Endothelial cell of umbilical vein (primary cell): ENCODE measurements at regions not wholly inside any gene's neighbourhood (a gene's known extent, or its start where the extent isn't known, plus 50 kb on each side); places are given as distances from the start of the nearest gene placed in this dataset.

Experiments
- BruUV-seq: library from RNA; stranded (reverse); fragments of 400-500 nt; replicated peaks from 2 replicates; lab custom pipeline; 2021; lab: Mats Ljungman, UMichigan
- CTCF ChIA-PET: fragments of 300-600, 350-600 bp; sonication (Branson Sonifier 250); formaldehyde crosslinking; loops from one replicate; lab custom pipeline; 2021; ENCODE audit warnings: antibody characterized with exemption, inconsistent platforms; lab: Charles Lee
- POLR2A ChIA-PET: fragments of 300-600, 350-600 bp; sonication (Branson Sonifier 250); formaldehyde crosslinking; loops from one replicate; lab custom pipeline; 2021; ENCODE audit warnings: antibody characterized with exemption, inconsistent platforms; lab: Charles Lee
- DNase-seq: peaks from one replicate; pipeline ENCODE4 v3.0.0-alpha.2; 2011; ENCODE audit warnings: low read depth, low spot score
- FAIRE-seq: peaks from 2 replicates; lab custom pipeline; 2011; peaks lifted over from hg19 to GRCh38; lab: Jason Lieb, UNC
- H2AFZ ChIP-seq: 2 replicates; pipeline ENCODE4 v1.6.0; 2012; ENCODE audit warnings: low read depth, low read length, control low read depth, inconsistent platforms
- H3K27ac ChIP-seq: 2 replicates; pipeline ENCODE4 v1.5.1; 2011; ENCODE audit warnings: low read depth, mild to moderate bottlenecking, control low read depth, low read length, moderate library complexity; ENCODE audit not compliant: insufficient read depth
- H3K27me3 ChIP-seq, 2 experiments: 2 replicates each; pipeline versions ENCODE4 v1.6.0 to v1.6.1; 2011; ENCODE audit warnings: low read length in 2 of 2, mixed read lengths in 1 of 2; ENCODE audit not compliant: control insufficient read depth in 2 of 2, insufficient read depth in 2 of 2
- H3K36me3 ChIP-seq, 2 experiments: 2 replicates in 1 of 2; 3 replicates in 1 of 2; pipeline ENCODE4 v1.5.1; 2011; ENCODE audit warnings: low read length in 2 of 2, mild to moderate bottlenecking in 1 of 2, moderate library complexity in 1 of 2; ENCODE audit not compliant: control insufficient read depth in 2 of 2, insufficient read depth in 2 of 2; ENCODE audit errors: extremely low read depth in 1 of 2
- H3K4me1 ChIP-seq: 3 replicates; pipeline ENCODE4 v1.5.1; 2011; ENCODE audit warnings: mild to moderate bottlenecking, low read length; ENCODE audit not compliant: control insufficient read depth, insufficient read depth; ENCODE audit errors: extremely low read depth
- H3K4me2 ChIP-seq: 2 replicates; pipeline ENCODE4 v1.6.1; 2011; ENCODE audit warnings: low read length, control low read depth, mixed read lengths; ENCODE audit not compliant: insufficient read depth
- H3K4me3 ChIP-seq, 3 experiments: fragments of 200-600 bp in 1 of 3; sonication (generic), shearing (Covaris generic) in 1 of 3; replicated peaks in 1 of 3; 2 replicates each; pipeline ENCODE4 v1.5.1; 2011 to 2016; ENCODE audit warnings: control low read depth in 3 of 3, low read length in 3 of 3, mild to moderate bottlenecking in 2 of 3, inconsistent platforms in 1 of 3, low read depth in 1 of 3, moderate library complexity in 1 of 3; ENCODE audit not compliant: insufficient read depth in 1 of 3
- H3K79me2 ChIP-seq: 2 replicates; pipeline ENCODE4 v1.6.0; 2012; ENCODE audit warnings: low read length, inconsistent platforms; ENCODE audit not compliant: control insufficient read depth, insufficient read depth
- H3K9ac ChIP-seq: replicated peaks from 2 replicates; pipeline ENCODE3; 2011; ENCODE audit warnings: low read length, control low read depth; ENCODE audit not compliant: insufficient read depth; ENCODE audit errors: extremely low read depth
- H3K9me1 ChIP-seq: replicated peaks from 3 replicates; pipeline ENCODE4 v1.6.0; 2011; ENCODE audit warnings: mild to moderate bottlenecking, low read length; ENCODE audit not compliant: control insufficient read depth, insufficient read depth; ENCODE audit errors: extremely low read depth
- H3K9me3 ChIP-seq: replicated peaks from 2 replicates; pipeline ENCODE4 v1.5.1; 2012; ENCODE audit warnings: low read length, inconsistent platforms; ENCODE audit not compliant: control insufficient read depth, insufficient read depth
- H4K20me1 ChIP-seq: replicated peaks from 2 replicates; pipeline ENCODE3; 2011; ENCODE audit warnings: mild to moderate bottlenecking, low read length; ENCODE audit not compliant: control insufficient read depth, insufficient read depth; ENCODE audit errors: extremely low read depth
- EZH2 ChIP-seq: IDR thresholded peaks from 2 replicates; pipeline ENCODE4 v1.6.1; 2012; ENCODE audit warnings: borderline replicate concordance, low read depth, mild to moderate bottlenecking, moderate library complexity, low read length, inconsistent platforms; ENCODE audit not compliant: severe bottlenecking
- FOS ChIP-seq: IDR thresholded peaks from 2 replicates; pipeline ENCODE4 v1.6.1; 2011; ENCODE audit warnings: mild to moderate bottlenecking, low read length, moderate library complexity, borderline replicate concordance; ENCODE audit not compliant: insufficient read depth
- GATA2 ChIP-seq: IDR thresholded peaks from 2 replicates; pipeline ENCODE4 v1.7.0; 2011; ENCODE audit warnings: low read depth, mild to moderate bottlenecking, moderate library complexity, mixed read lengths, low read length; ENCODE audit not compliant: insufficient read length, insufficient read depth
- JUN ChIP-seq: IDR thresholded peaks from 2 replicates; pipeline ENCODE4 v1.6.1; 2011; ENCODE audit warnings: borderline replicate concordance, low read depth; ENCODE audit not compliant: insufficient read length, insufficient read depth
- MYC ChIP-seq: IDR thresholded peaks from one replicate; pipeline ENCODE4 v1.6.1; 2011; ENCODE audit warnings: mild to moderate bottlenecking, low read depth, low read length
- POLR2A ChIP-seq: IDR thresholded peaks from 2 replicates; pipeline ENCODE4 v1.6.1; 2012; ENCODE audit warnings: low read depth, mild to moderate bottlenecking, control low read depth, low read length
- POLR2AphosphoS5 ChIP-seq: IDR thresholded peaks from 2 replicates; pipeline ENCODE4 v1.6.1; 2012; ENCODE audit warnings: low read depth, mild to moderate bottlenecking, control low read depth, low read length, moderate library complexity; ENCODE audit not compliant: insufficient read depth
- dilution Hi-C: fragments of 300-500 bp; cut with MboI; formaldehyde crosslinking; loops from one replicate; pipeline ENCODE4 v1.15.0; 2019; ENCODE audit warnings: low sequenced_read_pairs; ENCODE audit not compliant: extremely low pct_ligation_motif_present
- intact Hi-C: fragments of 100-400 bp; cut with micrococcal nuclease; formaldehyde crosslinking; loops from one replicate; pipeline ENCODE4 v1.10.0; 2022
- TF ChIP-seq, protein P1 (sequence below), 2 donors: IDR thresholded peaks; 1 replicate in 1 of 2; 2 replicates in 1 of 2; pipeline ENCODE4 v1.5.1; 2011; ENCODE audit warnings: low read length in 2 of 2, mild to moderate bottlenecking in 2 of 2, moderate library complexity in 2 of 2, control low read depth in 1 of 2, inconsistent platforms in 1 of 2, low read depth in 1 of 2; ENCODE audit not compliant: insufficient read depth in 1 of 2; ENCODE audit errors: extremely low read depth in 1 of 2
- TF ChIP-seq, protein P2 (sequence below): IDR thresholded peaks from 2 replicates; pipeline ENCODE4 v1.6.1; 2011; ENCODE audit not compliant: insufficient read depth, insufficient read length

DNA sequence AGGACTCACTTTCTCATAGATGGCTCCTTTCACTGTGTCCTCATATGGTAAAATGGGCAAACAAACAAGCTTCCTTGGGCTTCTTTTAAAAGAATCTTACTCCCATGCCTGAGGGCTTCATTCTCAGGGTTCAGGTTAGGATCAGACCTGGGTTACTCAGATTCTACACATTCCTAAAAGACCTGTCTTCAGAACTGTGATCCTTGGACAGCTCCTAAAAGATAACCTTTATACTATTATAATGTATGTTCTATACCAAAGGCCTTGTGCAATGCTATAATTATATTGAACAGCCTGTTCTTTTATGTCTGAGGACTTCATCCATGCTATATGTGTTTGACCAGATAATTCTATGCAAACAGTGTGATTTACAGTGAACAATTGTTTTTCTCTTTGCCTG is 264.4 kb upstream of the CDH10 start:
- H3K4me1 ChIP-seq = no peaks in the 10 kb centered on the region
- TF ChIP-seq MYC (no peak), POLR2A (no peak), JUN (no peak), FOS (no peak), GATA2 (no peak), POLR2AphosphoS5 (no peak), EZH2 (no peak)
- TF ChIP-seq, protein P1, sequence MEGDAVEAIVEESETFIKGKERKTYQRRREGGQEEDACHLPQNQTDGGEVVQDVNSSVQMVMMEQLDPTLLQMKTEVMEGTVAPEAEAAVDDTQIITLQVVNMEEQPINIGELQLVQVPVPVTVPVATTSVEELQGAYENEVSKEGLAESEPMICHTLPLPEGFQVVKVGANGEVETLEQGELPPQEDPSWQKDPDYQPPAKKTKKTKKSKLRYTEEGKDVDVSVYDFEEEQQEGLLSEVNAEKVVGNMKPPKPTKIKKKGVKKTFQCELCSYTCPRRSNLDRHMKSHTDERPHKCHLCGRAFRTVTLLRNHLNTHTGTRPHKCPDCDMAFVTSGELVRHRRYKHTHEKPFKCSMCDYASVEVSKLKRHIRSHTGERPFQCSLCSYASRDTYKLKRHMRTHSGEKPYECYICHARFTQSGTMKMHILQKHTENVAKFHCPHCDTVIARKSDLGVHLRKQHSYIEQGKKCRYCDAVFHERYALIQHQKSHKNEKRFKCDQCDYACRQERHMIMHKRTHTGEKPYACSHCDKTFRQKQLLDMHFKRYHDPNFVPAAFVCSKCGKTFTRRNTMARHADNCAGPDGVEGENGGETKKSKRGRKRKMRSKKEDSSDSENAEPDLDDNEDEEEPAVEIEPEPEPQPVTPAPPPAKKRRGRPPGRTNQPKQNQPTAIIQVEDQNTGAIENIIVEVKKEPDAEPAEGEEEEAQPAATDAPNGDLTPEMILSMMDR (IDR thresholded peaks at IDR 0.05; ENCODE audit: extremely low read depth in 1 of 2, insufficient read depth in 1 of 2, low read depth in 1 of 2, low read length in 2 of 2) = no peak
- TF ChIP-seq, protein P2, sequence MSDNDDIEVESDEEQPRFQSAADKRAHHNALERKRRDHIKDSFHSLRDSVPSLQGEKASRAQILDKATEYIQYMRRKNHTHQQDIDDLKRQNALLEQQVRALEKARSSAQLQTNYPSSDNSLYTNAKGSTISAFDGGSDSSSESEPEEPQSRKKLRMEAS = no peak
- ChIA-PET CTCF (no interaction called here), POLR2A (no interaction called here)
- no TSS peak for BruUV-seq
- H3K9ac ChIP-seq = no peak overlapping the region
- H3K4me3 ChIP-seq = no peak overlapping the region
- no peak overlapping the region for H3K27ac ChIP-seq
- intact Hi-C loops = no loop called here
- no peaks in the 10 kb centered on the region for H3K9me1 ChIP-seq
- DNase-seq (no peak), FAIRE-seq (no peak)
- H3K27me3 ChIP-seq = no peaks in the 10 kb centered on the region
- no peaks in the 10 kb centered on the region for H3K36me3 ChIP-seq
- H3K9me3 ChIP-seq = no peaks in the 10 kb centered on the region
- no peaks in the 10 kb centered on the region for H3K79me2 ChIP-seq
- H2AFZ ChIP-seq = no peak overlapping the region
- H3K4me2 ChIP-seq = no peak overlapping the region
- H4K20me1 ChIP-seq = no peaks in the 10 kb centered on the region
- dilution Hi-C loops = no loop called here
